SIG-M5 treated with dmso at 0.1 percent for 504 hours (cell line): ENCODE measurements at regions not wholly inside any gene's neighbourhood (a gene's known extent, or its start where the extent isn't known, plus 50 kb on each side); places are given as distances from the start of the nearest gene placed in this dataset.

Experiments used
- DNase-seq: peaks from one replicate; lab custom pipeline; 2025; ENCODE audit not compliant: unreplicated experiment; lab: John Stamatoyannopoulos, UW

- DNase-seq = no peak
Observed at GRCh38 chr5:103674739-103675138, 112.2 kb upstream of the NUDT12 start.

- no peak for DNase-seq
Observed at GRCh38 chr5:103674251-103674650, 111.7 kb upstream of the NUDT12 start.

GRCh38 chr5:103669615-103670014 is 107.0 kb upstream of the NUDT12 start:
- no peak for DNase-seq

- no peak for DNase-seq
Observed at GRCh38 chr5:103668281-103668680, 105.7 kb upstream of the NUDT12 start.

GRCh38 chr5:103667068-103667467 is 104.5 kb upstream of the NUDT12 start:
- no peak for DNase-seq

- DNase-seq = no peak
Observed at GRCh38 chr5:103657301-103657700, 94.7 kb upstream of the NUDT12 start.

GRCh38 chr5:103648086-103648485 is 85.5 kb upstream of the NUDT12 start:
- no peak for DNase-seq

GRCh38 chr5:103646698-103647614 is 84.4 kb upstream of the NUDT12 start:
- DNase-seq = no peak

GRCh38 chr5:103645816-103646215 is 83.2 kb upstream of the NUDT12 start:
- no peak for DNase-seq

GRCh38 chr5:103638979-103639378 is 76.4 kb upstream of the NUDT12 start:
- DNase-seq = no peak

- DNase-seq = no peak
Observed at GRCh38 chr5:103624675-103625074, 62.1 kb upstream of the NUDT12 start.

- DNase-seq = no peak
Observed at GRCh38 chr5:103624035-103624480, 61.5 kb upstream of the NUDT12 start.

- DNase-seq = no peak
Observed at GRCh38 chr5:103623425-103623824, 60.8 kb upstream of the NUDT12 start.

GRCh38 chr5:103621548-103621930 is 59.0 kb upstream of the NUDT12 start:
- DNase-seq = no peak

GRCh38 chr5:103620851-103621547 is 58.4 kb upstream of the NUDT12 start:
- no peak for DNase-seq

GRCh38 chr5:103617913-103618312 is 55.3 kb upstream of the NUDT12 start:
- DNase-seq = no peak

- DNase-seq = no peak
Observed at GRCh38 chr5:103617090-103617489, 54.5 kb upstream of the NUDT12 start.

- no peak for DNase-seq
Observed at GRCh38 chr5:103612545-103612944, 50.0 kb upstream of the NUDT12 start.
